AG09309 (cell line): ENCODE measurements at regions not wholly inside any gene's neighbourhood (a gene's known extent, or its start where the extent isn't known, plus 50 kb on each side); places are given as distances from the start of the nearest gene placed in this dataset.
"Not testable (repeated sequence)": the region's sequence is repeated elsewhere in the genome, so short reads cannot be mapped to it uniquely, and the experiment has no call there.

Experiments used
- DNase-seq: peaks from one replicate; pipeline ENCODE4 v3.0.0-alpha.2; 2010; ENCODE audit warnings: low read depth
- H3K4me3 ChIP-seq: 2 replicates; pipeline ENCODE4 v1.5.1; 2011; ENCODE audit warnings: mild to moderate bottlenecking, low read depth, low read length, moderate library complexity; ENCODE audit not compliant: control insufficient read depth
- TF ChIP-seq, protein P1 (sequence below): IDR thresholded peaks from 2 replicates; pipeline ENCODE4 v1.5.1; 2011; ENCODE audit warnings: mild to moderate bottlenecking, low read depth, low read length, inconsistent platforms; ENCODE audit not compliant: insufficient read depth, control insufficient read depth; ENCODE audit errors: missing control alignments

GRCh38 chr5:122209601-122210000, 80.3 kb downstream of the ZNF474 start:
- H3K4me3 ChIP-seq, DNase-seq: not testable (repeated sequence)

GRCh38 chr5:122218778-122219177, 89.4 kb downstream of the ZNF474 start:
- TF ChIP-seq, protein P1, sequence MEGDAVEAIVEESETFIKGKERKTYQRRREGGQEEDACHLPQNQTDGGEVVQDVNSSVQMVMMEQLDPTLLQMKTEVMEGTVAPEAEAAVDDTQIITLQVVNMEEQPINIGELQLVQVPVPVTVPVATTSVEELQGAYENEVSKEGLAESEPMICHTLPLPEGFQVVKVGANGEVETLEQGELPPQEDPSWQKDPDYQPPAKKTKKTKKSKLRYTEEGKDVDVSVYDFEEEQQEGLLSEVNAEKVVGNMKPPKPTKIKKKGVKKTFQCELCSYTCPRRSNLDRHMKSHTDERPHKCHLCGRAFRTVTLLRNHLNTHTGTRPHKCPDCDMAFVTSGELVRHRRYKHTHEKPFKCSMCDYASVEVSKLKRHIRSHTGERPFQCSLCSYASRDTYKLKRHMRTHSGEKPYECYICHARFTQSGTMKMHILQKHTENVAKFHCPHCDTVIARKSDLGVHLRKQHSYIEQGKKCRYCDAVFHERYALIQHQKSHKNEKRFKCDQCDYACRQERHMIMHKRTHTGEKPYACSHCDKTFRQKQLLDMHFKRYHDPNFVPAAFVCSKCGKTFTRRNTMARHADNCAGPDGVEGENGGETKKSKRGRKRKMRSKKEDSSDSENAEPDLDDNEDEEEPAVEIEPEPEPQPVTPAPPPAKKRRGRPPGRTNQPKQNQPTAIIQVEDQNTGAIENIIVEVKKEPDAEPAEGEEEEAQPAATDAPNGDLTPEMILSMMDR: no peak
- DNase-seq: no peak
- no peak overlapping the region for H3K4me3 ChIP-seq

DNA sequence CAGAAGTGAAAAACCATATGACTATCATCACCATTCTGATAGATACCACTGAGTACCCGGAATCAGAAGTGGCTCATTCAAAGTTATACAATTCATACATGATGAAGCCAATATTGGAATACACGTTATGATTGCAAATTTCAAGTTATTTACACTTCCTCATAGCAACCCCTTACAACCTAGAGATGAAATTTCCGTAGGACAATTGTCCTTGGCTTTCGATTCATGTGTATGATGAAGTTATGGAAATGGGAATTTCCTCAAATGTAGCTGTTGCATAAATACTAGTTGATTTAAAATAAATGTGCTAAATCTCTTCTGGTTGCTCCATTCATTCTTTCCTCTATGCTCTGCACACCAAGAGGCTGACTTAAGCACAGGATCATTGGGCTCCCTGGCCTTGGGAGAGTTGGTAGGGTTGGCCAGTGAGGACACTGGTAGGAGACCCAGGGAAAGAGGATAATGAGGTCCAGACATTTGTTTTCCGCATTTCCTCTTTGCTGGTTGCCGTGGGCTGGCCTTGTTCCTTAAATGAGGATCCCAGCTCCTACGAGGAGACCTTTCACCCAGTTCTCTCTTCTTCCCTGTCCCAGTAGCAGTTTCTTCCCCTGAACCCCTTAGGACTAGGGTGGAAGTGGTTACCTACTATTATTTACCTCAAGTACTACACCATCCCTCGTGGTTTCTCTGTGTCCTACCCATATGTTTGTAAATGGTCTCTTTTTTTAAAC, 90.3 kb downstream of the ZNF474 start:
- no peak for DNase-seq
- TF ChIP-seq, protein P1: no peak
- no peak overlapping the region for H3K4me3 ChIP-seq

- TF ChIP-seq, protein P1: no peak
- no peak for DNase-seq
Observed at GRCh38 chr5:122220511-122220910, 91.2 kb downstream of the ZNF474 start.

GRCh38 chr5:122221857-122222256, 90.2 kb upstream of the SNCAIP start:
- no peak for DNase-seq
- no peak overlapping the region for H3K4me3 ChIP-seq
- TF ChIP-seq, protein P1: no peak

More at GRCh38 chr5:122220511-122220910, 91.2 kb downstream of the ZNF474 start:
- H3K4me3 ChIP-seq: no peak overlapping the region

DNA sequence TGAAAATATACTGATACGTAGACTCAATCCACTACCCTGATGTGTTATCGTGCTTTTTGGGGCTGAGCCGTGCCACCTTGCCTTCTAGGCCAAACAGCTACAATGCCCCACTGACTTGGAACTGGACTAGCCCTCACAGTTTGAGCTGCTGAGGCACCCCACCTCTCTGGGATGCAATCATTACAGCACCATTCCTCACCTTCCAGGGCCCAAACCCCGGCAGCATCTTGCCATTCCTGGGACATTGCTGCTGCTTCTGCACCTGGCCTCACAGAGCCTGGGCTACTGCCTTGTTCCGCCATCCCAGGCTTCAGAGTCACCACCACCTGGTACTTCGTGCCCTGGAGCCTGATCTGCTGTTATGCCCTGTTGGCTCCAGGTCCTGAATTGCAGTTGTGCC, 89.5 kb upstream of the SNCAIP start:
- no peak overlapping the region for H3K4me3 ChIP-seq
- TF ChIP-seq, protein P1: no peak
- no peak for DNase-seq

DNA sequence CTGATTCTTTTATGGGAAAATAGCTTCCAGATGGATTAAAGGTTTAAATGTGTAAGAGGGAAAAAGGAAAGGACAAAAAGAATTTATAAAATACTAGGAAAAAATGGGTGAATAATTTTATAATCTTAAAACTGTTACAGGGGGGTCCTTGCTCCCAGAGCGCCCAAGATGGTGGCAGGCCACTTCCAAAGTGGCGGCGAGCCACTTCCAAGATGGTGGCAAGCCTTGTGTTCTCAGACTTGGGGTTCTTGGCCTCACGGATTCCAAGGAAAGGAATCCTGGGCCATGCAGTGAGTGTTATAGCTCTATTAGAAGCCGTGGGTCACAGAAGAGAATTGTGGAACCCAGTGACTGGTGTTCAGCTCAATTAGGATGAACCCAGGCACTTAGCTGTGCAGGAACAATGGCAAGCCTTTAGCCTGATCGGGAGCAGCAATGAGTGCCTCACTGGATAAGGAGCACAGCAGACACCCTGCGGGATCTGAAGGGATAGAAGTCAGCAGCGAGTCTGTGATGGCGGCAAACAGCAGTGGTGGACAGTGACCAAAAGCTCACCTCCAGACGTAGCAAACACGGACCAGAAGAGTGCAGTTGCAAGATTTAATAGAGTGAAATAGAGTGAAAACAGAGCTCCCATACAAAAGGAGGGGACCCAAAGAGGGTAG, 83.2 kb upstream of the SNCAIP start:
- H3K4me3 ChIP-seq: no peak overlapping the region
- TF ChIP-seq, protein P1: no peak
- DNase-seq: no peak
